Brain microvascular endothelial cell (primary cell): ENCODE measurements at regions not wholly inside any gene's neighbourhood (a gene's known extent, or its start where the extent isn't known, plus 50 kb on each side); places are given as distances from the start of the nearest gene placed in this dataset.

ENCODE experiments used
- DNase-seq: peaks from one replicate; pipeline ENCODE4 v3.0.0-alpha.2; 2020
- H3K27ac ChIP-seq: fragments of 250-450 bp; sonication (Bioruptor Pico); 2 replicates; pipeline ENCODE4 v1.5.1; 2020; ENCODE audit warnings: mild to moderate bottlenecking, moderate library complexity
- H3K27me3 ChIP-seq: fragments of 250-450 bp; sonication (Bioruptor Pico); replicated peaks from 2 replicates; pipeline ENCODE4 v1.5.1; 2020; ENCODE audit warnings: mild to moderate bottlenecking
- H3K36me3 ChIP-seq: fragments of 250-450 bp; sonication (Bioruptor Pico); replicated peaks from 2 replicates; pipeline ENCODE4 v1.5.1; 2020; ENCODE audit warnings: mild to moderate bottlenecking
- H3K4me3 ChIP-seq: 2 replicates; pipeline ENCODE4 v1.5.1; 2011; ENCODE audit warnings: low read depth, mild to moderate bottlenecking, control low read depth, low read length, moderate library complexity
- in situ Hi-C: cut with HindIII; loops from 2 replicates; pipeline ENCODE4 v1.10.0; 2017; ENCODE audit warnings: low sequenced_read_pairs, low pct_ligation_motif_present
- TF ChIP-seq, protein P1 (sequence below): IDR thresholded peaks from 2 replicates; pipeline ENCODE4 v1.5.1; 2011; ENCODE audit warnings: low read depth, mild to moderate bottlenecking, moderate library complexity, low read length, control low read depth, inconsistent platforms; ENCODE audit errors: missing control alignments

GRCh38 chr3:109643590-109643989 is 306.2 kb upstream of the DPPA4 start:
- DNase-seq, result peak; percentile 78
- in situ Hi-C loops, result no loop called here
- no peaks in the 10 kb centered on the region for H3K36me3 ChIP-seq

DNA sequence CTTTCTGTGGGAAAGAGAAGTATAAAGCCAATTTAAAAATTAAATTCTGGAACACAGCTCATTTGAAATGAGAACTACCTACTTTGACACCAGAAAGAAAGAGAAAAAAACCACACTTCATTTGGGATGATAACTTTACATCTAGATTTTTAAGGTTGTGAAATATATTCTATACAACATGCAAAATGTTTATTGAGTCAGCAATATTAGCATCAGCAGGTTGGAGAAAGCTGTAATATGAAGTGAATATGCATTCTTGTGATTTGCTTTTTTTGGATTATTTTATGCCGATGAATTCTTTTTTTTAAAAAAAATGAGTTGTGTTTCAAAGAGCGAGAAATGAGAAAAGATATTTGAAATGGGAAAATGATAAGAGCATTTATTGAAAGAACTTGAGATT is 307.0 kb upstream of the DPPA4 start:
- TF ChIP-seq, protein P1, sequence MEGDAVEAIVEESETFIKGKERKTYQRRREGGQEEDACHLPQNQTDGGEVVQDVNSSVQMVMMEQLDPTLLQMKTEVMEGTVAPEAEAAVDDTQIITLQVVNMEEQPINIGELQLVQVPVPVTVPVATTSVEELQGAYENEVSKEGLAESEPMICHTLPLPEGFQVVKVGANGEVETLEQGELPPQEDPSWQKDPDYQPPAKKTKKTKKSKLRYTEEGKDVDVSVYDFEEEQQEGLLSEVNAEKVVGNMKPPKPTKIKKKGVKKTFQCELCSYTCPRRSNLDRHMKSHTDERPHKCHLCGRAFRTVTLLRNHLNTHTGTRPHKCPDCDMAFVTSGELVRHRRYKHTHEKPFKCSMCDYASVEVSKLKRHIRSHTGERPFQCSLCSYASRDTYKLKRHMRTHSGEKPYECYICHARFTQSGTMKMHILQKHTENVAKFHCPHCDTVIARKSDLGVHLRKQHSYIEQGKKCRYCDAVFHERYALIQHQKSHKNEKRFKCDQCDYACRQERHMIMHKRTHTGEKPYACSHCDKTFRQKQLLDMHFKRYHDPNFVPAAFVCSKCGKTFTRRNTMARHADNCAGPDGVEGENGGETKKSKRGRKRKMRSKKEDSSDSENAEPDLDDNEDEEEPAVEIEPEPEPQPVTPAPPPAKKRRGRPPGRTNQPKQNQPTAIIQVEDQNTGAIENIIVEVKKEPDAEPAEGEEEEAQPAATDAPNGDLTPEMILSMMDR, result no peak

More at GRCh38 chr3:109643590-109643989, 306.2 kb upstream of the DPPA4 start:
- H3K27ac ChIP-seq, result no peak overlapping the region
- no peaks in the 10 kb centered on the region for H3K27me3 ChIP-seq
- TF ChIP-seq, protein P1, result no peak
- no peak overlapping the region for H3K4me3 ChIP-seq

GRCh38 chr3:109644746-109645145 is 307.4 kb upstream of the DPPA4 start:
- TF ChIP-seq, protein P1, result no peak
- in situ Hi-C loops, result no loop called here
- Histone ChIP-seq H3K4me3 (no peak overlapping the region), H3K27ac (no peak overlapping the region), H3K36me3 (no peaks in the 10 kb centered on the region), H3K27me3 (no peaks in the 10 kb centered on the region)
- no peak for DNase-seq

More for the DNA sequence above, 307.0 kb upstream of the DPPA4 start:
- Histone ChIP-seq H3K27me3 (no peaks in the 10 kb centered on the region), H3K36me3 (no peaks in the 10 kb centered on the region), H3K27ac (no peak overlapping the region), H3K4me3 (no peak overlapping the region)
- in situ Hi-C loops, result no loop called here
- DNase-seq, result no peak

DNA sequence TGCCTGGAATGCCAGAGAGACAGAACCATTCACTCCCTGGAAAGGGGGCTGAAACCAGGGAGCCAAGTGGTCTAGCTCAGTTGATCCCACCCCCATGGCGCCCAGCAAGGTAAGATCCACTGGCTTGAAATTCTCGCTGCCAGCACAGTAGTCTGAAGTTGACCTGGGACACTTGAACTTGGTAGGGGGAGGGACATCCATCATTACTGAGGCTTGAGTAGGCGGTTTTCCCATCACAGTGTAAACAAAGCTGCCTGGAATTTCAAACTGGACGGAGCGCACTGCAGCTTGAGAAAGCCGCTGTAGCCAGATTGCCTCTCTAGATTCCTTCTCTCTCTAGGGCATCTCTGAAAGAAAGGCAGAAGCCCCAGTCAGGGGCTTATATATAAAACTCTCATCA is 310.7 kb upstream of the DPPA4 start:
- in situ Hi-C loops, result no loop called here
- H3K27ac ChIP-seq, result no peak overlapping the region
- TF ChIP-seq, protein P1, result no peak

DNA sequence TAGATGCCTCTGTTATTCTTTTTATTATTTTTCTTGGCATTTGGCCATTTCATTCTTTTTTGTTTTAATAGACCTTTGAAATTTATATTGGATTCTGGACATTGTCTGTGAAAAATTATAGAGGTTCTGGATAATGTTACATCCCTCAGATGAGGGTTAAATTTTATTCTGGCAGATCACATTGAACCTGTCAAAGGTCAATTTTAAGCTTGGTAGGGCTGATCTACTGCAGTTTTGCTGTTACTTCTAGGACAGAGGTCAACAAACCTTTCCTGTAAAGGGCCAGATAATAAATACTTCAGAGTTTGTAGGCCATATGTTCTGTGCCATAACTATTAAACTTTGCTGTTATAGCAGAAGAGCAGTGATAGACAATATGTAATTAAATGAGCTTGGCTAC is 318.9 kb upstream of the DPPA4 start:
- TF ChIP-seq, protein P1, result no peak
- Histone ChIP-seq H3K36me3 (no peaks in the 10 kb centered on the region), H3K27me3 (no peaks in the 10 kb centered on the region), H3K27ac (no peak overlapping the region), H3K4me3 (no peak overlapping the region)
- in situ Hi-C loops, result no loop called here
- DNase-seq, result no peak

More for the DNA sequence above, 310.7 kb upstream of the DPPA4 start:
- Histone ChIP-seq H3K4me3 (no peak overlapping the region), H3K27me3 (no peaks in the 10 kb centered on the region), H3K36me3 (no peaks in the 10 kb centered on the region)
- DNase-seq, result no peak

GRCh38 chr3:109678600-109678999 is 341.3 kb upstream of the DPPA4 start:
- Histone ChIP-seq H3K4me3 (no peak overlapping the region), H3K27ac (no peak overlapping the region), H3K27me3 (no peaks in the 10 kb centered on the region), H3K36me3 (no peaks in the 10 kb centered on the region)
- in situ Hi-C loops, result no loop called here
- DNase-seq, result no peak
- TF ChIP-seq, protein P1, result no peak
